ENCODE measurements at regions not wholly inside any gene's neighbourhood (a gene's known extent, or its start where the extent isn't known, plus 50 kb on each side); places are given as distances from the start of the nearest gene placed in this dataset.

- no peak for DNase-seq
Measured at GRCh38 chr15:96089405-96090058, 241.0 kb upstream of the NR2F2 start.

DNA sequence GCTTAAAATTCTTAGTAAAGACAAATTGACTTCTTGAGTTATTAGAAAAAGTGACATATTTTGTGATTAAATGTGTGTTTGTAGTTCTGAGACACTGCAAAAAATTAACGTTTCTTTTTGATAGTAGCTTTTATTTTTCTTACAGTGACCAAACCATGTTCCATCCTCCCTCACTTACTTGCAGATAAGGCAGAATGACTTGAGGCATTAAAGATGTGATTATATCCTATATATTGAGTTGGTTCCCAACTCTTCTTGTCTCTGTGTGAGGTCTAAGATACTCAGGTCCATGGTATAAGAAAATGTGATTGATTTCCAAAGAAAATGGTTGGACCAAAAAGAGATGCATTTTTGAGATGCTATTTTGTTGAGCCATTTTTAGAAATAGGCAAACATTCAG lies 238.3 kb upstream of the NR2F2 start:
- no peak for DNase-seq

DNA sequence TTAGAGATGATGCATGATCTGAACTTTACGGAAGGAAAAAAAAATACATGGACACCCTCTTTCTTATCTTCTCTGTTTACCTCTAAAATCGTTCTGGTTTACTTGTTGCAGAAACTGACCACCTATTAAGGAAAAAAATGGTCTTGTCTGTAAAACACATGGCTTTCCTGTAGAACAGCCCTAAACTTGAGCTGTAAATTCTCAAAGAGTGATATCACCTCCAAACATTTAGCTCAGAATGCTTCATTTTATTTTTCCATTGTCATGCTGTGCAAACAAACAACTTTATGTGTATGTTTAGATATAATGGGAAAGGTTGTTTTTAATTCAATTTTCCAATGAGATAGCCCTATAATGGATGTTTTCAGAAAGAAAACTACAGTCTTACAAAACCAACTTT lies 237.4 kb upstream of the NR2F2 start:
- no peak for DNase-seq

GRCh38 chr15:96097661-96098060 lies 232.8 kb upstream of the NR2F2 start:
- no peak for DNase-seq

- DNase-seq = no peak
Measured at GRCh38 chr15:96102631-96103030, 227.9 kb upstream of the NR2F2 start.

DNA sequence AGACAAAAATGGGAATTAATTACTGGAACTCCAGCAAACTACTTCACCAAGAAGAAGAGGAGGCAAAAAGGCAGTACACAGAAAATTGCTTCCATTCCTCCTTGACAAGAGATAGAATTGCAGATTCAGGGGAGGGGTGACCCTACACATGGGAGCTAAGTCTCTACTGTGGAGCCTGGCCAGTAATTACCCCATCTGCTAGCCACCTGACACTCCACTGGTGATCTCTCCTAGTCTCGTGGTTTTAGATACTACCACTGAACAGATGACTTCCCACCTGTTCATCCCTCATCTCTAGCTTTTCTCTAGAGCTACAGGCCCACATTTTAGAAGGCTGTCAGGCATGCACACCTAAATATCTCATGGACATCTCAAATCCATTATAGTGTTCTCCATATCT lies 224.3 kb upstream of the NR2F2 start:
- no peak for DNase-seq

DNA sequence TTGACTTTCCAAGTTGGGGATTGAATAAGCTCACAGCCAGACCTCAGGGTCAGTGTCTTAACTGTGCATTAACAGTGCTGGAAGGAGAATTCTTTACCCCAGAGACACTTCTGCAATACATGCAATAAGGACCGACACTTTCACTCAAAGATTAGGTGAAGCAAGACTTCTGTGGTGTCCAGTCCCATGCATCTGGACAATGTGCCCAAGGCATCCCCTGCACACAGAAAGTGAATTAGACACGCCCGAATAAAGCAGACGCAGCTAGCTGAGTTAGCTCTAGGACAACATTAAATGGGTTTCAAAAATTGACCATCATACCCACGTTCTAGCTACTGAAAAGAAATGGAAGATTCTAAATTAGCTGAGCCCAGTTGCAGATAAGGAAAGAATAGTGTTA lies 223.9 kb upstream of the NR2F2 start:
- no peak for DNase-seq

DNA sequence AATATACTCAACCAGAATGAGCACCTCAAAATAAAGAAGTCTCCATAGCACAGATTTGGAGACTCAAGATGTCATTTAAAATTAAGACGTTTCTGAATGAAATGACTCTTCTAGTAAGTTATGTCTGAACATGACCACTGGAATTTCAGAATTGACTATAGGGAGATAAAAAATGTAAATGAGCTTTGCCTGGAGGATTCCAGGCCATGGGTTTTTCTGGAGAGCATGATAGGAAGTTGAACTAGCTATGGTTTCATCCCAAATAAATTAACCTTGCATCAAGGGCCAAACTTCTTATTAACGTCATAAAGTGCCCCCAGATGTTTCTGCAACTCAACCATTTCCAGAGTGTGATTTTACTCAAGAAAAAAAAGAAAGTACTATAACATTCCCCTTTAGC lies 222.6 kb upstream of the NR2F2 start:
- no peak for DNase-seq

DNA sequence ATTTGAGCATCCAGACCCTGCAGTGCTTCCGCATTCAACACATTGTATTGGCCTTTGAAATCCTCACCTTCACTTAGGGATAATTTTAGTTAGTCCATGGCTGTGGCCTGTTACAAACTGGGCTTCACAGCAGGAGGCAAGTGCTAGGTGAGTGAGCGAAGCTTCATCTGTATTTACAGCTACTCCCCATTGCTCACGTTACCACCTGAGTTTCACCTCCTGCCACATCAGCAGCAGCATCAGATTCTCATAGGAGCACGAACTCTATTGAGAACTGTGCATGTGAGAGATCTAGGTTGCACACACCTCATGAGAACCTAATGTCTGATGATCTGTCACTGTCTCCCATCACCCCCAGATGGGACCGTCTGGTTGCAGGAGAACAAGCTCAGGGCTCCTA lies 222.1 kb upstream of the NR2F2 start:
- DNase-seq = no peak

GRCh38 chr15:96109820-96110219 lies 220.7 kb upstream of the NR2F2 start:
- DNase-seq = no peak

- no peak for DNase-seq
Measured at GRCh38 chr15:96112018-96112417, 218.5 kb upstream of the NR2F2 start.

GRCh38 chr15:96115642-96116041 lies 214.9 kb upstream of the NR2F2 start:
- DNase-seq = no peak

GRCh38 chr15:96117270-96117669 lies 213.2 kb upstream of the NR2F2 start:
- no peak for DNase-seq

DNA sequence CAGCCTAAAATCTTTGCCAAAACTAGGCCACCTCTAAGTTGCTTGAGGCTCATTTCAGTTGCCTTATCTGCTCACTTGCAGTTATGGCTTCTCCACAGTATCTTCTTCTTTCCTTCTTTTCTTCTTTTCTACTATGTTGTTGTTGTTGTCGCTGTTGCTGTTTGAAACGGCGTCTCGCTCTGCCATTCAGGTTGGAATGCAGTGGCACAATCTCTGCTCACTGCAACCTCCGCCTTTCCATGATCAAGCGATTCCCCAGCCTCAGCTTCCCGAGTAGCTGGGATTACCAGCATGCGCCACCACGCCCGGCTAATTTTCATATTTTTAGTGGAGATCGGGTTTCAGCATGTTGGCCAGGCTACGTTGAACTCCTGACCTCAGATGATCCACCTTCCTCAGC lies 210.8 kb upstream of the NR2F2 start:
- DNase-seq = no peak

DNA sequence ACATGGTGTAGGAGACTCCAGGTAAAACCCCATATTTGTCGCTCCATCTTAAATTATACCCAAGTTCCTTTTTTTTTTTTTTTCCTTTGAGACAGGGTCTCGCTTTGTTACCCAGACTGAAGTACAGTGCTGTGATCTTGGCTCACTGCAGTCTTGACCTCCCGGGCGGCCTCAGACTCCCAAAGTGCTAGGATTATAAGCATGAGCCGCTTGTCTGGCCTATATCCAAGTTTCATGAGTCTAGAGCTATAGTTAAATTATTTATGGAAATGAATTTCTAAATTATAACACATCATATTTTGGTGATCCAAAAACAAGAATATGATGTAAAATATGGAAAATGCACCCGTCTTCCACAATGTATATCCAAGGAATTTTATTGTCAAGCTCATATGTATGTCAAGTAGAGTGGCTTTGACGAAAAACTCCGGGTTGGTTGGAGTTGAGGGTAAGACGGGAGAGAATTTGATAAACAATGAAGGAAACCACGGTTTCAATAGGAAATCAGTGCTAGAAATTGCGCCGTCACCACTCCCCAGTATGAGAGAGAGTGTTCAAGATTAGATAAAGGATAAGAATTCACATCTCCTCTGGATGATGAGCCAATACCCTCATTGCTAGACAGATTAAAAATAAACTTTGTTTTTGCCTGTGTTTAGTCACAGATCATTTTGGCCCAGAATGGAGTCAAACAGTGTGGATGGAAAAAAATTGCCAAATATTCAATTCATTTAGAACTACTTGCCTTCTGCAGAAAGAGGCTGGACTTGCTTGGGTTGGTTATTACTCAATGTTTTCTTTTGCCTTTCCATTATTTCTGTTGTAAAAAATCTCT lies 209.2 kb upstream of the NR2F2 start:
- DNase-seq = no peak

GRCh38 chr15:96122077-96123027 lies 208.1 kb upstream of the NR2F2 start:
- DNase-seq = no peak

GRCh38 chr15:96123028-96123400 lies 207.5 kb upstream of the NR2F2 start:
- DNase-seq = no peak

DNA sequence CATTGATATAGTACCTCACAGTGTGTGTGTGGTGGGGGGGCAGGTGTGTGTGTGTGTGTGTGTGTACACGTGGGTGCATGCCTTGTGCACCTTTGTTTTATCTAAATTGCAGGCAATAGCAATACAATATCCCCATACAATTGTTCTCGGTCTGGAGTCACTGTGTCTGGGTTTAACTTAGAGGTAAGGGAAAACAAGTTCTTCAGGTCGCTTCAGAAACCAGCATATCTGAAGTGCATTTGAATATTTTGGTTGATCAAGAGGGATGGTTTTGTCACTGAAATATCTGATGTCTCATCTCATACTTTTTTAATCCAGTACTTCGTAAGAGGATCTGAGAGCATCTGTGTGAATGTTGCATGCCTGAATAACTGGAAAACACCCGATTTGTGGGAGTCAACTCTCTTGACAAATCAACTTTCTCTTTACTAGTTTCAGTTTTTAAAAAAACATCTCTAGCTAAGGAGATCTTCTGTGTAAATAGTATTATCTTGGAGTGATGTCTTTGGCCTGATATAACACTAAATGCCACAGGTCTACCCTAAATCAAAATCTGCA lies 206.8 kb upstream of the NR2F2 start:
- no peak for DNase-seq

DNA sequence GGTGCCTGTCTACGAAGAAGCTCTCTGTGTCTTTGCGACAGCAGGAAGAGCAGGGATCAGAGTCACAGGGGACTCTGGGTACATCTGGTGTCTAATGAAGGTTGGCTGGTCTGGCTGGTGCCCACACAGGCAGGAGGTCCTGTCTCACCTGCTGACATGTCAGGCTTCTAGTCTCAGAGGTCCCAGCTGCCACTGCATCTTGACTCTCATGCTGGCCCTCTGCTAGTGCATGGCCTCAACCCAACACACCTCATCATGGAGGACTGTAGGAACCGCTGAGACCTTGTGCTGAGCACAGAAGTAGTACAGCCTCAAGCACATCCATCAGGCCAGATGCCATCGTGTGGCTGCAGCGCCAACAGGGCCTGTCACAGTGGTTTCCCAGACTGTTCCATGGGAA lies 206.1 kb upstream of the NR2F2 start:
- DNase-seq = no peak

- no peak for DNase-seq
Measured at GRCh38 chr15:96125721-96126415, 204.6 kb upstream of the NR2F2 start.

GRCh38 chr15:96126859-96127258 lies 203.6 kb upstream of the NR2F2 start:
- DNase-seq = no peak

- no peak for DNase-seq
Measured at GRCh38 chr15:96130734-96131133, 199.8 kb upstream of the NR2F2 start.

DNA sequence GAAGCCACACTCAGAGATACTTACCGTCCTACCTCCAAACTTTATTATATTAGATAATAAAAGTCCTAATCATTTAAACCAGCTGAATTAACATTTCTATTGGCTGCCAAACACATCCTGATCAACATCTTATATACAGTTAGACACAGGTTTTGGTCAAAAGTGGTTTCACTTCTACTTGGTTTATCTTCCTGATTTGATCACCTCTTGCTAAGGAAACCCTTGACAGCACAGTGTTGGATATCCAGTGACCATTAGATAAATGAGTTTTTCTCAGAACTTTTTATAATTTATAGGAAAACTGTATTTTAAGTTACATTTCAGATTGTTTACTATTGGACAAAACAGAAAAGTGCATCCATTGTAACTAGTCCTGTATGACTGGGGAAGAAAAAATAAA lies 198.4 kb upstream of the NR2F2 start:
- DNase-seq = no peak

Data from suppressor macrophage treated with lipopolysaccharide for 4 hours (primary cell).